ENCODE measurements at regions not wholly inside any gene's neighbourhood (a gene's known extent, or its start where the extent isn't known, plus 50 kb on each side); places are given as distances from the start of the nearest gene placed in this dataset.

- H3K36me3 Mint-ChIP-seq (ENCODE audit: low read depth, unreplicated experiment) = no peaks in the 10 kb centered on the region
- Histone ChIP-seq H3K27ac (ENCODE audit: low read depth, low read length) (no peak overlapping the region), H3K4me3 (ENCODE audit: insufficient read depth, low read depth, low read length) (no peak overlapping the region), H3K36me3 (ENCODE audit: insufficient read depth, low read length) (no peaks in the 10 kb centered on the region), H3K4me2 (ENCODE audit: low read length) (no peak overlapping the region), H4K20me1 (ENCODE audit: insufficient read depth, low read length) (no peaks in the 10 kb centered on the region), H3K79me2 (ENCODE audit: insufficient read depth, low read length) (no peaks in the 10 kb centered on the region), H3K4me1 (ENCODE audit: insufficient read depth, low read length) (peaks cover 7% of the 10 kb centered on the region), H3K9ac (ENCODE audit: low read length) (no peak overlapping the region), H3K9me3 (ENCODE audit: insufficient read depth, low read depth, low read length) (no peaks in the 10 kb centered on the region), H3K27me3 (ENCODE audit: insufficient read depth, low read length) (no peaks in the 10 kb centered on the region), H2AFZ (ENCODE audit: low read depth, low read length) (no peak overlapping the region)
- TF ChIP-seq EZH2 (IDR thresholded peaks at IDR 0.05; ENCODE audit: insufficient read depth, low read length) (no peak), CTCF (IDR thresholded peaks at IDR 0.05; ENCODE audit: insufficient read depth, low read depth, low read length) (no peak)
- peaks cover 6% of the 10 kb centered on the region for H3K4me1 Mint-ChIP-seq (ENCODE audit: low read depth, unreplicated experiment)
- peaks cover 4% of the 10 kb centered on the region for H3K9me3 Mint-ChIP-seq (ENCODE audit: unreplicated experiment)
- FAIRE-seq (no peak), DNase-seq (ENCODE audit: low read depth) (no peak)
- H3K27ac Mint-ChIP-seq (ENCODE audit: unreplicated experiment) = no peak overlapping the region
- no peak overlapping the region for H3K4me3 Mint-ChIP-seq (ENCODE audit: unreplicated experiment)
- H3K27me3 Mint-ChIP-seq (ENCODE audit: low read depth, unreplicated experiment) = peaks cover 49% of the 10 kb centered on the region
These were observed 228.6 kb upstream of the CDH5 start for GRCh38 chr16:66137853-66138252.

DNA sequence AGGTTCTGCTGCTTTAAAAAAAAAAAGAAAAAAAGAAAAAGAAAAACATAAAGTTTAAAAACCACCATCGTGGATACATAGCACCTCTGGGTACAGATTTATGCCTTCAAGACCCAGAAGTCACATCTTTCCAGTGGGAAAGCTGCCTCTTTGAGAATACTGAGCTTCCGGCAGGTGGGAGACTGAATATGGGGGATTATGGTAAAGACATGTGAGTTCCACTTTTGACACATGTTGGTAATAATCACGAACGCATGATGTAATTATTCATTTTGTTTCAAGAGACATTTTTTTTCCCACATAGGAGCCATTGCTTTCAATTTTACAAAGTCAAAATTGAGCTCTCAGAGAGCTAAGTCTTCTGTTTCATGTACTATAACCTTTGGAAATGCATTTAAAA lies 229.7 kb upstream of the CDH5 start:
- Mint-ChIP-seq H3K4me1 (ENCODE audit: low read depth, unreplicated experiment) (peaks cover 11% of the 10 kb centered on the region), H3K27ac (ENCODE audit: unreplicated experiment) (no peak overlapping the region), H3K9me3 (ENCODE audit: unreplicated experiment) (peaks cover 4% of the 10 kb centered on the region), H3K4me3 (ENCODE audit: unreplicated experiment) (no peak overlapping the region), H3K27me3 (ENCODE audit: low read depth, unreplicated experiment) (peaks cover 41% of the 10 kb centered on the region), H3K36me3 (ENCODE audit: low read depth, unreplicated experiment) (no peaks in the 10 kb centered on the region)
- Histone ChIP-seq H3K27me3 (ENCODE audit: insufficient read depth, low read length) (no peaks in the 10 kb centered on the region), H3K4me3 (ENCODE audit: insufficient read depth, low read depth, low read length) (no peak overlapping the region), H3K4me1 (ENCODE audit: insufficient read depth, low read length) (peaks cover 15% of the 10 kb centered on the region), H3K4me2 (ENCODE audit: low read length) (no peak overlapping the region), H3K9me3 (ENCODE audit: insufficient read depth, low read depth, low read length) (no peaks in the 10 kb centered on the region), H3K27ac (ENCODE audit: low read depth, low read length) (no peak overlapping the region), H3K9ac (ENCODE audit: low read length) (no peak overlapping the region), H3K36me3 (ENCODE audit: insufficient read depth, low read length) (no peaks in the 10 kb centered on the region), H2AFZ (ENCODE audit: low read depth, low read length) (no peak overlapping the region), H4K20me1 (ENCODE audit: insufficient read depth, low read length) (no peaks in the 10 kb centered on the region), H3K79me2 (ENCODE audit: insufficient read depth, low read length) (no peaks in the 10 kb centered on the region)
- FAIRE-seq (no peak), DNase-seq (ENCODE audit: low read depth) (no peak)
- TF ChIP-seq CTCF (IDR thresholded peaks at IDR 0.05; ENCODE audit: insufficient read depth, low read depth, low read length) (no peak), EZH2 (IDR thresholded peaks at IDR 0.05; ENCODE audit: insufficient read depth, low read length) (no peak)

GRCh38 chr16:66135838-66136237 lies 230.7 kb upstream of the CDH5 start:
- no peak for TF ChIP-seq CTCF (IDR thresholded peaks at IDR 0.05; ENCODE audit: insufficient read depth, low read depth, low read length)
- TF ChIP-seq EZH2 (IDR thresholded peaks at IDR 0.05; ENCODE audit: insufficient read depth, low read length) = no peak
- Histone ChIP-seq H3K4me1 (ENCODE audit: insufficient read depth, low read length) (peaks cover 25% of the 10 kb centered on the region), H3K27me3 (ENCODE audit: insufficient read depth, low read length) (no peaks in the 10 kb centered on the region), H3K36me3 (ENCODE audit: insufficient read depth, low read length) (no peaks in the 10 kb centered on the region), H3K9ac (ENCODE audit: low read length) (no peak overlapping the region), H3K9me3 (ENCODE audit: insufficient read depth, low read depth, low read length) (no peaks in the 10 kb centered on the region), H3K27ac (ENCODE audit: low read depth, low read length) (no peak overlapping the region), H3K79me2 (ENCODE audit: insufficient read depth, low read length) (no peaks in the 10 kb centered on the region), H3K4me2 (ENCODE audit: low read length) (no peak overlapping the region), H2AFZ (ENCODE audit: low read depth, low read length) (no peak overlapping the region), H4K20me1 (ENCODE audit: insufficient read depth, low read length) (no peaks in the 10 kb centered on the region), H3K4me3 (ENCODE audit: insufficient read depth, low read depth, low read length) (no peak overlapping the region)
- peaks cover 31% of the 10 kb centered on the region for H3K27me3 Mint-ChIP-seq (ENCODE audit: low read depth, unreplicated experiment)
- no peaks in the 10 kb centered on the region for H3K36me3 Mint-ChIP-seq (ENCODE audit: low read depth, unreplicated experiment)
- no peak for FAIRE-seq
- no peak for DNase-seq (ENCODE audit: low read depth)
- H3K4me3 Mint-ChIP-seq (ENCODE audit: unreplicated experiment) = no peak overlapping the region
- H3K27ac Mint-ChIP-seq (ENCODE audit: unreplicated experiment) = no peak overlapping the region
- peaks cover 4% of the 10 kb centered on the region for H3K9me3 Mint-ChIP-seq (ENCODE audit: unreplicated experiment)
- peaks cover 20% of the 10 kb centered on the region for H3K4me1 Mint-ChIP-seq (ENCODE audit: low read depth, unreplicated experiment)
